RWPE1 (cell line): ENCODE measurements at regions not wholly inside any gene's neighbourhood (a gene's known extent, or its start where the extent isn't known, plus 50 kb on each side); places are given as distances from the start of the nearest gene placed in this dataset.
"Not testable (repeated sequence)": the region's sequence is repeated elsewhere in the genome, so short reads cannot be mapped to it uniquely, and the experiment has no call there.

Source experiments
- CTCF ChIA-PET: fragments of 350-600 bp; sonication (Branson Sonifier 250); formaldehyde crosslinking; extraction: SDS; loops from one replicate; lab custom pipeline; 2021; lab: Yijun Ruan, JAX
- POLR2A ChIA-PET: fragments of 400-600 bp; formaldehyde crosslinking; extraction: SDS; loops from one replicate; lab custom pipeline; 2020; ENCODE audit warnings: antibody characterized with exemption; ENCODE audit not compliant: low non-redundant PET; lab: Yijun Ruan, JAX
- DNase-seq: peaks from one replicate; pipeline ENCODE4 v3.0.0; 2012; ENCODE audit warnings: low spot score
- H3K27ac ChIP-seq: fragments of 450-650 bp; 2 replicates; pipeline ENCODE4 v1.5.1; 2017
- CTCF ChIP-seq: fragments of 450-650 bp; conservative IDR thresholded peaks from 2 replicates; pipeline ENCODE4 v1.5.1; 2017; ENCODE audit warnings: low read depth, mild to moderate bottlenecking

GRCh38 chr5:50302815-50303490 lies 138.1 kb downstream of the EMB start:
- ChIA-PET POLR2A (no interaction called here), CTCF (interaction anchor here (1.1 kb wide), 1 partner anchor 15 kb away, joined by 3 read pairs; no protein-coding TSS in a partner anchor)
- no peak for TF ChIP-seq CTCF
- H3K27ac ChIP-seq = no peak overlapping the region
- peak; percentile 71 for DNase-seq

- TF ChIP-seq CTCF = no peak
- CTCF ChIA-PET = interaction anchor here (0.9 kb wide), 1 partner anchor 21 kb away, joined by 3 read pairs; no protein-coding TSS in a partner anchor
- peak; percentile 21 for DNase-seq
- no peak overlapping the region for H3K27ac ChIP-seq
- POLR2A ChIA-PET = no interaction called here
Observed at GRCh38 chr5:50301756-50302155, 139.3 kb downstream of the EMB start.

- H3K27ac ChIP-seq = no peak overlapping the region
- ChIA-PET CTCF (no interaction called here), POLR2A (no interaction called here)
- peak; percentile 31 for DNase-seq
- TF ChIP-seq CTCF = no peak
Observed at GRCh38 chr5:50300878-50301277, 140.2 kb downstream of the EMB start.

GRCh38 chr5:50299896-50300295 lies 141.2 kb downstream of the EMB start:
- TF ChIP-seq CTCF = no peak
- DNase-seq = no peak
- H3K27ac ChIP-seq = no peak overlapping the region
- CTCF ChIA-PET = no interaction called here
- POLR2A ChIA-PET = no interaction called here

GRCh38 chr5:50292735-50293394 lies 148.2 kb downstream of the EMB start:
- CTCF ChIA-PET = no interaction called here
- DNase-seq = no peak
- no peak for TF ChIP-seq CTCF
- POLR2A ChIA-PET = no interaction called here
- no peak overlapping the region for H3K27ac ChIP-seq

GRCh38 chr5:50280461-50280860 lies 160.6 kb downstream of the EMB start:
- DNase-seq, POLR2A ChIA-PET, H3K27ac ChIP-seq, CTCF ChIA-PET: not testable (repeated sequence)
